ENCODE measurements at regions not wholly inside any gene's neighbourhood (a gene's known extent, or its start where the extent isn't known, plus 50 kb on each side); places are given as distances from the start of the nearest gene placed in this dataset.

DNA sequence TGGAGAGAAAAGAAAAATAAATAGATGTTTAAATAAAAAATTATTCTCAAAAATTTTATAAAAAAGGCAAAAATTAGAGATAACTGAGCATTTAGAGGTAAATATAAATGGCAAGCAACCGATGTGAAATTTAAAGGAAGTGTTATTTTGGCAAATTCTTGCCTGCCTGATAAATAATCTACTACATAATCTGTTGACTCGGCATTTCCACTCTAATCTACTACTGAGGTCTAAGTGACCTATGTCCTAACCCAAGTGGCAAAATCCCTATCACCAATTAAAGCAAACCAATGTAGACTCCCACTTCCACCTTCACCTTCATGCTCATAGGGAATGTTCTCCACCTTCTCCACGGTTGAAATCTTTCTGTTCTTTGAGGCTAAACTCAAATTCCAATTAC, 1124.1 kb upstream of the CDH2 start:
- TF ChIP-seq EZH2 (IDR thresholded peaks at IDR 0.05), result no peak
- no peak for TF ChIP-seq EZH2phosphoT487 (IDR thresholded peaks at IDR 0.05)
- no peak for TF ChIP-seq CTCF (IDR thresholded peaks at IDR 0.05)
- Mint-ChIP-seq H3K4me3 (no peak overlapping the region), H3K27me3 (ENCODE audit: insufficient read depth, low read depth) (no peaks in the 10 kb centered on the region), H3K27ac (no peak overlapping the region), H3K9me3 (no peaks in the 10 kb centered on the region), H3K4me1 (no peaks in the 10 kb centered on the region), H3K36me3 (no peaks in the 10 kb centered on the region)
- no peak for DNase-seq (ENCODE audit: low spot score)
- no peaks in the 10 kb centered on the region for H3F3A ChIP-seq (ENCODE audit: low read depth)
- H3K9ac ChIP-seq, result no peak overlapping the region
- no peak overlapping the region for H3K4me2 ChIP-seq
- H3K9me3 ChIP-seq (ENCODE audit: low read depth), result no peaks in the 10 kb centered on the region
- no peaks in the 10 kb centered on the region for H4K20me1 ChIP-seq (ENCODE audit: low read depth)
- no peaks in the 10 kb centered on the region for H3K4me1 ChIP-seq
- H3K27ac ChIP-seq, result no peak overlapping the region
- H2AFZ ChIP-seq (replicated peaks), result no peak overlapping the region
- H3K79me2 ChIP-seq (ENCODE audit: low read depth), result no peaks in the 10 kb centered on the region
- H3K4me3 ChIP-seq, result no peak overlapping the region
- H3K27me3 ChIP-seq, result no peaks in the 10 kb centered on the region
- no peaks in the 10 kb centered on the region for H3K36me3 ChIP-seq

DNA sequence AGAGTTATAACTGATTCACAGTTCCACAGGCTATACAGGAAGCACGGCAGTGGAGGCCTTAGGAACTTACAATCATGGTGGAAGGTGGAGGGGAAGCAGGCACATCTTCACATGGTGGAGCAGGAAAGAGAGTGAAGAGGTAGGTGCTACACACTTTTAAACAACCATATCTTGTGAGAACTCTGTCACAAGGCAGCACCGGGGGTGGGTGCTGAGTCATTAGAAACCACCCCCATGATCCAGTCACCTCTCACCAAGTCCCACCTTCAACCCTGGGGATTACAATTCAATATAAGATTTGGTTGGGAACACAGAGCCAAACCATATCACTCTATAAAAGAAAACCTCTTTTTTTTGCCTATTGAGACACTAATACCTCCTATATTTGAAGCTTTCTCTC, 1108.5 kb upstream of the CDH2 start:
- Histone ChIP-seq H3K9ac (no peak overlapping the region), H3K9me3 (ENCODE audit: low read depth) (no peaks in the 10 kb centered on the region), H3F3A (ENCODE audit: low read depth) (no peaks in the 10 kb centered on the region), H3K4me3 (no peak overlapping the region), H3K4me1 (no peaks in the 10 kb centered on the region), H4K20me1 (ENCODE audit: low read depth) (no peaks in the 10 kb centered on the region), H3K27me3 (no peaks in the 10 kb centered on the region), H3K27ac (no peak overlapping the region), H3K79me2 (ENCODE audit: low read depth) (no peaks in the 10 kb centered on the region), H2AFZ (replicated peaks) (no peak overlapping the region), H3K4me2 (no peak overlapping the region), H3K36me3 (no peaks in the 10 kb centered on the region)
- H3K9me3 Mint-ChIP-seq, result no peaks in the 10 kb centered on the region
- no peak for TF ChIP-seq EZH2 (IDR thresholded peaks at IDR 0.05)
- no peak for TF ChIP-seq CTCF (IDR thresholded peaks at IDR 0.05)
- no peak for TF ChIP-seq EZH2phosphoT487 (IDR thresholded peaks at IDR 0.05)
- no peak for DNase-seq (ENCODE audit: low spot score)
- no peak overlapping the region for H3K27ac Mint-ChIP-seq
- H3K27me3 Mint-ChIP-seq (ENCODE audit: insufficient read depth, low read depth), result no peaks in the 10 kb centered on the region
- no peak overlapping the region for H3K4me3 Mint-ChIP-seq
- H3K36me3 Mint-ChIP-seq, result no peaks in the 10 kb centered on the region
- H3K4me1 Mint-ChIP-seq, result no peaks in the 10 kb centered on the region

DNA sequence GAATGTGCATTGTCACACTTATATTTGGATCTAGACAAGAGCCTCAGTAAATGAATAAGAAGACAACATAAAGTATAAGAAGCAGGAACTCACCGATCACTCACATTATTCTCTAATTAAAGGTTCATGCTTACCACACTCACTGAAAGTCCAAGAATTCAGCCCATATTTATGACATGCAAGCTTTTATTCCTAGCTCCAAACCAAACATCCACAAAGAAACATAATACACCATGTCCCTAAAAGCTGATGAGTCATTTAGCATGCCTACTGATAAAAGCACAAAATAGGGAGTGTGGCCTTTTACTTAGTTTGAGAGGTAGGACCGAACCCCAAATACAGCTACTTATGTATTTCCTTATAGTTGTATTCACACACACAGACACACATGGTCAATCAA, 1094.6 kb upstream of the CDH2 start:
- Histone ChIP-seq H3K27me3 (no peaks in the 10 kb centered on the region), H3K9ac (no peak overlapping the region), H3K4me2 (no peak overlapping the region), H3K9me3 (ENCODE audit: low read depth) (no peaks in the 10 kb centered on the region), H3K4me3 (no peak overlapping the region), H3K4me1 (no peaks in the 10 kb centered on the region), H3F3A (ENCODE audit: low read depth) (no peaks in the 10 kb centered on the region), H2AFZ (replicated peaks) (no peak overlapping the region), H3K79me2 (ENCODE audit: low read depth) (no peaks in the 10 kb centered on the region), H4K20me1 (ENCODE audit: low read depth) (no peaks in the 10 kb centered on the region), H3K36me3 (no peaks in the 10 kb centered on the region), H3K27ac (no peak overlapping the region)
- no peak for DNase-seq (ENCODE audit: low spot score)
- no peaks in the 10 kb centered on the region for H3K27me3 Mint-ChIP-seq (ENCODE audit: insufficient read depth, low read depth)
- TF ChIP-seq EZH2 (IDR thresholded peaks at IDR 0.05), result no peak
- no peaks in the 10 kb centered on the region for H3K9me3 Mint-ChIP-seq
- no peaks in the 10 kb centered on the region for H3K36me3 Mint-ChIP-seq
- H3K27ac Mint-ChIP-seq, result no peak overlapping the region
- H3K4me1 Mint-ChIP-seq, result peaks cover 2% of the 10 kb centered on the region
- H3K4me3 Mint-ChIP-seq, result no peak overlapping the region

DNA sequence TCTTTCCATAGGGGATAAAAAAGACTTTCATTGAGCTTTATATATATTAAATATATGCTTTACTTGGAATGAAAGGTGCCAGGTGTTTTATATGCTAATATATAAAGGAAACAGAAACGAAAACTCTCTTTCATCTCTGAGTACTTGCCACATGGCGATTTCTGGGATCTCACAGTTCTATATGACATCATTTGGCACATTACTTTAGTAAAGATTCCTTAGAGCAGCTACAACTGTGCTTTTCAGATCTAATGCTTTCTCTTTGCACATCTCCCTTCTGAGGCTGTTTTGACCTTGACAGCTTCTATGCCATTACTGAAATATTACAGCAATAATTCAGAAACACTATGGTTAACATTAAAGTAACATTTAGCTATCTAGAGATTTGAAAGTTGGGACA, 1082.9 kb upstream of the CDH2 start:
- H3K4me2 ChIP-seq, result no peak overlapping the region
- H3K4me3 Mint-ChIP-seq, result no peak overlapping the region
- H3K36me3 ChIP-seq, result no peaks in the 10 kb centered on the region
- H3K4me3 ChIP-seq, result no peak overlapping the region
- no peaks in the 10 kb centered on the region for H3K27me3 Mint-ChIP-seq (ENCODE audit: insufficient read depth, low read depth)
- no peak overlapping the region for H3K27ac Mint-ChIP-seq
- peaks cover 6% of the 10 kb centered on the region for H3K9me3 Mint-ChIP-seq
- no peak overlapping the region for H3K27ac ChIP-seq
- peaks cover 5% of the 10 kb centered on the region for H3K4me1 Mint-ChIP-seq
- TF ChIP-seq EZH2 (IDR thresholded peaks at IDR 0.05), result no peak
- TF ChIP-seq EZH2phosphoT487 (IDR thresholded peaks at IDR 0.05), result no peak
- no peak for TF ChIP-seq CTCF (IDR thresholded peaks at IDR 0.05)
- no peaks in the 10 kb centered on the region for H3K36me3 Mint-ChIP-seq
- no peaks in the 10 kb centered on the region for H3K79me2 ChIP-seq (ENCODE audit: low read depth)
- H3K9ac ChIP-seq, result no peak overlapping the region
- no peak overlapping the region for H2AFZ ChIP-seq (replicated peaks)
- no peaks in the 10 kb centered on the region for H3K27me3 ChIP-seq
- no peaks in the 10 kb centered on the region for H4K20me1 ChIP-seq (ENCODE audit: low read depth)
- no peaks in the 10 kb centered on the region for H3K4me1 ChIP-seq
- H3F3A ChIP-seq (ENCODE audit: low read depth), result no peaks in the 10 kb centered on the region
- H3K9me3 ChIP-seq (ENCODE audit: low read depth), result no peaks in the 10 kb centered on the region
- DNase-seq (ENCODE audit: low spot score), result no peak
